Loucy (cell line): ENCODE measurements at regions not wholly inside any gene's neighbourhood (a gene's known extent, or its start where the extent isn't known, plus 50 kb on each side); places are given as distances from the start of the nearest gene placed in this dataset.

Source experiments
- H2AFZ ChIP-seq: fragments of 200-600 bp; sonication (generic); 2 replicates; pipeline ENCODE4 v1.6.0; 2016; ENCODE audit warnings: antibody characterized with exemption, mild to moderate bottlenecking, low read length, moderate library complexity
- H3F3A ChIP-seq: fragments of 200-600 bp; 2 replicates; pipeline ENCODE4 v1.6.0; 2016; ENCODE audit warnings: antibody characterized with exemption, low read depth, mild to moderate bottlenecking
- H3K27me3 ChIP-seq: fragments of 200-600 bp; sonication (generic); 2 replicates; pipeline ENCODE4 v1.6.1; 2014; ENCODE audit warnings: low read length, mild to moderate bottlenecking; ENCODE audit not compliant: insufficient read depth, poor library complexity, severe bottlenecking
- H3K36me3 ChIP-seq: fragments of 200-600 bp; sonication (generic); 2 replicates; pipeline ENCODE4 v1.6.1; 2016; ENCODE audit warnings: low read length; ENCODE audit not compliant: insufficient read depth
- H3K4me1 ChIP-seq: fragments of 200-600 bp; sonication (generic); 2 replicates; pipeline ENCODE4 v1.5.1; 2014; ENCODE audit warnings: low read length, mild to moderate bottlenecking; ENCODE audit not compliant: insufficient read depth, poor library complexity, severe bottlenecking
- H3K4me2 ChIP-seq: fragments of 200-600 bp; sonication (generic); 2 replicates; pipeline ENCODE4 v1.6.0; 2014; ENCODE audit warnings: antibody characterized with exemption, low read length, low read depth, mild to moderate bottlenecking; ENCODE audit not compliant: poor library complexity, severe bottlenecking
- H3K4me3 ChIP-seq: fragments of 200-600 bp; sonication (generic); 2 replicates; pipeline ENCODE4 v1.5.1; 2014; ENCODE audit warnings: low read length, mild to moderate bottlenecking, mixed read lengths; ENCODE audit not compliant: poor library complexity, severe bottlenecking
- H3K79me2 ChIP-seq: fragments of 200-600 bp; sonication (generic); 2 replicates; pipeline ENCODE4 v1.6.1; 2014; ENCODE audit warnings: low read length; ENCODE audit not compliant: insufficient read depth
- H3K9ac ChIP-seq: fragments of 200-600 bp; sonication (generic); 2 replicates; pipeline ENCODE4 v1.6.0; 2014; ENCODE audit warnings: mild to moderate bottlenecking, low read depth, low read length, moderate library complexity; ENCODE audit not compliant: poor library complexity, severe bottlenecking
- H3K9me2 ChIP-seq: fragments of 200-600 bp; sonication (generic); replicated peaks from 2 replicates; pipeline ENCODE4 v1.6.1; 2016; ENCODE audit warnings: low read depth, low read length, mixed read lengths
- H3K9me3 ChIP-seq: fragments of 200-600 bp; sonication (generic); 2 replicates; pipeline ENCODE4 v1.6.1; 2014; ENCODE audit warnings: mild to moderate bottlenecking, antibody characterized with exemption, low read length, low read depth; ENCODE audit not compliant: insufficient read depth
- H4K20me1 ChIP-seq: fragments of 200-600 bp; sonication (generic); 2 replicates; pipeline ENCODE4 v1.6.0; 2014; ENCODE audit warnings: antibody characterized with exemption, low read length, mild to moderate bottlenecking; ENCODE audit not compliant: insufficient read depth, poor library complexity, severe bottlenecking
- EZH2phosphoT487 ChIP-seq: fragments of 200-600 bp; IDR thresholded peaks from 2 replicates; pipeline ENCODE4 v1.6.1; 2018; ENCODE audit warnings: antibody characterized with exemption, mild to moderate bottlenecking, moderate library complexity, borderline replicate concordance
- TF ChIP-seq, protein P1 (sequence below): fragments of 200-600 bp; sonication (generic); conservative IDR thresholded peaks from 2 replicates; pipeline ENCODE4 v1.5.1; 2014; ENCODE audit warnings: mild to moderate bottlenecking, antibody characterized with exemption, low read length

DNA sequence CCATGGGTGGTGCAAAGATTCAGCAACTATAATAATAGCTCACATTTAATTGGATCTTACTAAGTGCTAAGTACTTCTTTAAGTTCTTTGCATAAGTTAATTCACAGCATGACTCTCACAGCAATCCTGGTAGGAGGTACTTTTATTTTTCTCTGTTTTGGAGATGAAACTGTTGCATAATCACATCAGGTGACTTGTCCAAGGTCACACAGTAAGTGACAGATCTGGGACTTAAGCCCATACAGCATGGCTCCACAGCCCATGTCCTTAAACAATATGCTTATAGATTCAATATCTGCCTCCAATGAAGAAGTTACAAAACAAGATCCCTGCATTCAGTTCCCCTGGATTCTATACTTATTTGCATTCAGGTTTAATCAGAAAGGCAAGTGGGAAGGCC, 171.8 kb downstream of the CNTN3 start:
- H3K79me2 ChIP-seq, result no peaks in the 10 kb centered on the region
- no peaks in the 10 kb centered on the region for H3K4me1 ChIP-seq
- no peak overlapping the region for H3K4me3 ChIP-seq
- H3K27me3 ChIP-seq, result no peaks in the 10 kb centered on the region
- H3K36me3 ChIP-seq, result no peaks in the 10 kb centered on the region
- H4K20me1 ChIP-seq, result no peaks in the 10 kb centered on the region
- no peaks in the 10 kb centered on the region for H3F3A ChIP-seq
- no peak overlapping the region for H3K4me2 ChIP-seq
- TF ChIP-seq, protein P1, sequence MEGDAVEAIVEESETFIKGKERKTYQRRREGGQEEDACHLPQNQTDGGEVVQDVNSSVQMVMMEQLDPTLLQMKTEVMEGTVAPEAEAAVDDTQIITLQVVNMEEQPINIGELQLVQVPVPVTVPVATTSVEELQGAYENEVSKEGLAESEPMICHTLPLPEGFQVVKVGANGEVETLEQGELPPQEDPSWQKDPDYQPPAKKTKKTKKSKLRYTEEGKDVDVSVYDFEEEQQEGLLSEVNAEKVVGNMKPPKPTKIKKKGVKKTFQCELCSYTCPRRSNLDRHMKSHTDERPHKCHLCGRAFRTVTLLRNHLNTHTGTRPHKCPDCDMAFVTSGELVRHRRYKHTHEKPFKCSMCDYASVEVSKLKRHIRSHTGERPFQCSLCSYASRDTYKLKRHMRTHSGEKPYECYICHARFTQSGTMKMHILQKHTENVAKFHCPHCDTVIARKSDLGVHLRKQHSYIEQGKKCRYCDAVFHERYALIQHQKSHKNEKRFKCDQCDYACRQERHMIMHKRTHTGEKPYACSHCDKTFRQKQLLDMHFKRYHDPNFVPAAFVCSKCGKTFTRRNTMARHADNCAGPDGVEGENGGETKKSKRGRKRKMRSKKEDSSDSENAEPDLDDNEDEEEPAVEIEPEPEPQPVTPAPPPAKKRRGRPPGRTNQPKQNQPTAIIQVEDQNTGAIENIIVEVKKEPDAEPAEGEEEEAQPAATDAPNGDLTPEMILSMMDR, result no peak
- no peak for TF ChIP-seq EZH2phosphoT487
- H3K9ac ChIP-seq, result no peak overlapping the region
- no peak overlapping the region for H2AFZ ChIP-seq
- H3K9me3 ChIP-seq, result no peaks in the 10 kb centered on the region
- H3K9me2 ChIP-seq, result no peaks in the 10 kb centered on the region

DNA sequence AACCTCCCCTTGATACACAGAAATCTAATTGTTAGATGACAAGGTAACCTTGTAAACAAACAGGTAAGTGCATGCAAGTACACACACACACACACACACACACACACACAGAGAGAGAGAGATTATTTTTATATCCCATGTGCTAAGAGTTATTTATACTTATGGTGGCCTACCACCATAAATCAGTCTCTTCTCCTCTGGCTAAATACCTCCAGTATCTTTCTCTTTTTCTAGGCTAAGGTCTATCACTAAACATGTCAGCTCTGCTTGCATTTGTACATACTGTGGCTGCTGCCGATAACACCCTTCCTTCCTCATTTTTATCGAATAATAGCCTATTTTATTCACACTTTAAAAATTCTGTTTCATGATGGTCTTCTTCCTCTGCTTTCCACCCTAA, 172.4 kb downstream of the CNTN3 start:
- Histone ChIP-seq H3K9me3 (no peaks in the 10 kb centered on the region), H2AFZ (no peak overlapping the region), H4K20me1 (no peaks in the 10 kb centered on the region), H3K9me2 (no peaks in the 10 kb centered on the region), H3F3A (no peaks in the 10 kb centered on the region), H3K4me3 (no peak overlapping the region), H3K79me2 (no peaks in the 10 kb centered on the region), H3K4me2 (no peak overlapping the region), H3K9ac (no peak overlapping the region), H3K4me1 (no peaks in the 10 kb centered on the region), H3K36me3 (no peaks in the 10 kb centered on the region), H3K27me3 (no peaks in the 10 kb centered on the region)
- no peak for TF ChIP-seq EZH2phosphoT487
- TF ChIP-seq, protein P1, result no peak

DNA sequence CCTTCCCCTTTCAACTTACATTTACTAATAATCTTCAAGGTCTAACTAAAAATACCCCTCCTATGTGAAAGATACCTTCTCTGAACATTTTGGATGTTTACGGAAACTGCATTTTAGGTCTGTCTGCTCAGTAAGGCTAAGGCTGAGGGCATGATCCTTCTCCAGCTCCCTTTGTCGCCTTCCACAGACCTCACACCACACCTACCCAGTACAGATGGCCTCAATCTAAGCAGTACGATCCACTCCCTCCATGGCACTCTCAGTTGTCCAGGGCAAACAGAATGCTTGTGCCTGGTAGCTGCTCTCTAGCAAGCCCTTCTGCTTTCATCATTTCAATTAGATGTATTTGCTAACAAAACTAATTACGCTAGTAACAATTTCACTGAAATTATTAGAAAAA, 178.3 kb downstream of the CNTN3 start:
- Histone ChIP-seq H3K4me1 (no peaks in the 10 kb centered on the region), H3K36me3 (no peaks in the 10 kb centered on the region), H3K4me2 (no peak overlapping the region), H3K9me3 (no peaks in the 10 kb centered on the region), H4K20me1 (no peaks in the 10 kb centered on the region), H3K79me2 (no peaks in the 10 kb centered on the region), H3K27me3 (no peaks in the 10 kb centered on the region), H2AFZ (no peak overlapping the region), H3K4me3 (no peak overlapping the region), H3K9me2 (no peaks in the 10 kb centered on the region), H3F3A (no peaks in the 10 kb centered on the region), H3K9ac (no peak overlapping the region)
- TF ChIP-seq, protein P1, result no peak
- no peak for TF ChIP-seq EZH2phosphoT487
